Activated CD8-positive, alpha-beta memory T cell treated with anti-CD3 and anti-CD28 coated beads, Interleukin-2, amount 50 U/mL, for 1 hour (primary cell): ENCODE measurements at regions not wholly inside any gene's neighbourhood (a gene's known extent, or its start where the extent isn't known, plus 50 kb on each side); places are given as distances from the start of the nearest gene placed in this dataset.
"Not testable (repeated sequence)": the region's sequence is repeated elsewhere in the genome, so short reads cannot be mapped to it uniquely, and the experiment has no call there.

ENCODE experiments used
- DNase-seq: peaks from one replicate; pipeline ENCODE4 v3.0.0-alpha.2; 2020; ENCODE audit errors: extremely low read depth

DNA sequence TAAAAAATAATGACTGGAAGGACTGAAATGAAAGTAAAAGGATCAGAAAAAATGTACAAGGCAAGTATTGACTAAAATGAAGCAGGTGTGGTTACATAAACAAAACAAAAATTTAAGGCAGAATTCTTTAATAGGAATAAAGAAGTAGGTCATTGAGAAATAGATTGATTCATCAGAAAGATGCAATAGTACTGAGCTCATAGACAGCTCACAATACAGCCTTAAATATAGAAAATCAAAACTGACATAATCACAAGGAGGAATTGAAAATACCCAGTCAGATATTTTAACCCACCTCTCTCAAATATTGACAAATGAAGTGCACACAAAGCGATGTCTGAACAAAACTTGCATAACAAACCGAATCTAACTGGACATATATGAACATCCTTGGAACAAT lies 366.8 kb upstream of the DPYD start:
- no peak for DNase-seq

DNA sequence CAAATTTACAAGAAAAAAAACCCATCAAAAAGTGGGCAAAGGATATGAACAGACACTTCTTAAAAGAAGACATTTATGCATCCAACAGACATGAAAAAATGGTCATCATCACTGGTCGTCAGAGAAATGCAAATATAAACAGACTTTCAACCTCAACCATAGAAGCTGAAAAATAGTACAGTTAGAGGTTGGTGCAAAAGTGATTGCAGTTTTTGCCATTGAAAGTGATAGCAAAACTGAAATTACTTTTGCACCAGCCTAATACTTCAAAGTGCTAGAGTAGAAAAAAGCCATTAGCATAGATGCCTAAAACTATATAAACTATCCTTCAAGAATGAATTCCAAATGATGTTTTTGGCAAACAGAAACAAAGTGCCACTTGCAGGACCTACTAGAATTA lies 365.8 kb upstream of the DPYD start:
- DNase-seq: no peak

DNA sequence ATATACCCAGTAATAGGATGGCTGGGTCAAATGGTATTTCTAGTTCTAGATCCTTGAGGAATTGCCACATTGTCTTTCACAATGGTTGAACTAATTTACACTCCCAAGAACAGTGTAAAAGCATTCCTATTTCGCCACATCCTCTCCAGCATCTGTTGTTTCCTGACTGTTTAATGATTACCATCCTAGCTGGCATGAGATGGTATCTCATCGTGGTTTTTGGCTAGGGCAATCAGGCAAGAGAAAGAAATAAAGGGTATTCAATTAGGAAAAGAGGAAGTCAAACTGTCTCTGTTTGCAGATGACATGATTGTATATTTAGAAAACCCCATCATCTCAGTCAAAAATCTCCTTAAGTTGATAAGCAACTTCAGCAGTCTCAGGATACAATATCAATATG lies 364.5 kb upstream of the DPYD start:
- not testable (repeated sequence) for DNase-seq

DNA sequence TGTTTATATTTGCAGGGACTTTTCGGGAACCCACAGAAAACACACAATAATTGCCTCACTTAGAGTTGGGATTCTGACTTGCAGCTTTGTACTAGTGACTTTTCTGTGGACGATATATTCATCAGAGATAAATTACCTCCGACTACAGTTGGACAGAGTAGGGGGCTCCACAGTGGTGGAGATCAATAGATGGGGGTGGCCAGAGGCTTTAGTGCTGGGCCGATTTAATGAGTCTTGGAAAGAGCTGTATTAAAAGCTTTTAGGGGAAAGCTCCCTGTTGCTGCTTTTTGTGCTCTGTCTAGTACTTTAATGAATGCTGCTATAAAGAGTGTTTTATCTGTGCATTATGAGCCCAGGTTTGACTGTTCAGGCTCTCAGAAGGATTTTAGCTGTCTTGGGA lies 359.2 kb upstream of the DPYD start:
- DNase-seq: no peak

DNA sequence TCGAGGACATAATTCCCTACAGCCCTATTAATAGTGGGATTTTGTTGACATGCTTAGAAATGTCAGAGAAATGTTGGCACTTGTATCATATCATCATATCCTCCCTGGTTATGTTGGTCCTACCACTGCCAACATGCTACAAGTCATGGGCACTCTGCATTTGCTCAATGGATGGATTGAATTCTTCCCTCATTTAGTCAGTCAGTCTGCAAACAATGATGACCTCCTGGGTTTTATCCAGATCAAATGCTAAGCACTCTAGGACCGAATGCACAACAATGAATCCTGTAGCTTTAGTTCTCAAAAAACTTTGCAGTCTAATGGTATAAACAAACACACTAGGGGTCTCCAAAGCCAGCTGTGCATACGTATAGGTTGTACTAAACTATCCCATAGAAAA lies 357.2 kb upstream of the DPYD start:
- no peak for DNase-seq

DNA sequence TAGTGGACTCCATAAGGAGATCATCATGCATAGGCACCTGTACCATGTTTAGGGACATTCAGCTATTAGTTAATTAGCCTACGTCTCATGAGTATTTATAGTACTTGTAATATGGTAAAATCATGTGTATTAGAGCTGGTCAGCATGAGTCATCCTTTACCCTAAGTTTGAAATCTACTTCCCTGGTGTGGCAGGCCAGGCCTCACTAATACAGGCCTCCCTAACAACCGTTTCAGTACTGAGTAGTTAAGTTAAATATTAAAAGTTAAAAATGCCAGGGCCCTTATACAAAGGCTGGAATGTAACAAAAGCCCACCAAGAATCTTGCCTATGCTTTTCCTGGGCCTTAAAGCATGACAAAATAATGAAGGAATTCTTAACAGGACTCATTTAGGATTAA lies 356.3 kb upstream of the DPYD start:
- no peak for DNase-seq

DNA sequence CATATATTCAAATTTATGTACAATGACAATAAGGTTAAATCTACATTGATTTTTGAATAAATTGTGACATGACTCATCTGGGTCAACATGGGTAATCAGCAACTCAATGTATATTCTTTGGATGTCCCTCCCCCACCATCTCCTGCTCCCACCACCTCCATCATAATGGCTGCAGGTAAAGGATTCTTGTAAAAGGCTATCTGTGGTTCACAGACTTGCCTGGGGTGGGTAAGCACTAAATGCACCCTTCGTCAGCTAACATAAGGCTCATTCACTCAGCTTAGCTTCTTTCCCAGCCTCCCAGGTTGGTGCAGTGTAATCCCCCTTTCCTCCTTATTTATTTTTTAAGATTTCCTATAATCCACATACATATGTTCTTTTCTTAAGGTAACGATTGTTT lies 355.7 kb upstream of the DPYD start:
- DNase-seq: no peak

DNA sequence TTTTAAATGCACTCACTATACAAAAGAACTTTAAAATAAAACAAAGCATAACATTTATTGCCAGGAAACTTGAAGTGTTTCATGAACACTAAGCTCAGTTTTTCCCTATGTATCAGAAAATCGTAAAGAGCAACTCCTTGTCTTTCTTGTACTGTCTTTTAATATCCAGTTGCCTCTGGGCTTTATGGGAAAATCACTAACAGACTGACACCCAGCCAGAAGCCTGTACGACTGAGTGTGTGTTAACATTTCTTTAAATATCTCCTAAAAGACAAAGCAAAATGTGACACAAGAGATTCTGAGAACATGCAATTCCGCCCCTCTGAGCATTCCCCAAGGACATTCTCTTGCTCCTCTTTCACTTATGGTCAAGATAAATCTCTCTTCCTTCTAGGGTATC lies 347.5 kb upstream of the DPYD start:
- DNase-seq: no peak

DNA sequence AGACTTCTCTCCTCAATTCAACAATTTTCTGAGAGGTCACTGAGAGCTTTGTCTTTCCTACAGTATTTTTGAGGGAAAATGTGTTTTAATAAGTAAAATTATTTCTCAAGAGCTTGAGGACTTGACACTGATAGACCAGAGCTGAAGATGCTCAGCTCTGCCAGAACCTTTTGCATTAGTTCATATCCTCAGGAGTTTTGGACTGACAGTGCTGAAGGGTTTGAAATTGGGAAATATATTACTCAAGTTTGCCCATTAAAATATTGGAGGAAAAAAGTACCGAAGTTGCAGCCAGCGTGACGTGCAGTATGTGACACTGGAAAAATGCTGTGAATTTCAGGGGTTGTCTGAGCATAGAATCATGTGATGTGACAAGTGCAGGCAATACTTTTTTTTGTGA lies 346.6 kb upstream of the DPYD start:
- DNase-seq: no peak

DNA sequence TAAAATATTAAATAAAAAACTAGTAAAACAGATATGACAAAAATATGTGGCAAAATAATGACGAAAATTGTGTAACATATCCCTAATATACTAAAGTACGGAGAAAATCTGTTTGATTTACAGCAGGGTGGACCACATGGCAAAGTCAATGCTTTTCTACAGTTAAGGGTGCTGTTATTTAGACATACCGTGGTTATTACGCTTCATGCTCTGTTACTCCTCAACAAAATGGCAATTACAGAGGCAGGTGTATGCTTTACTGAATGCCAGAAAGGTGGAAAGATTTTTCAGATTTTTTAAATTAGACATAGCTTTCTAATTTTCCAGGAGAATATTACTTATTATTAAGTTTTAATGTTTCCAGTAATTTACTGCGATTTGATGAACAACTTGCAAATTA lies 343.9 kb upstream of the DPYD start:
- no peak for DNase-seq

DNA sequence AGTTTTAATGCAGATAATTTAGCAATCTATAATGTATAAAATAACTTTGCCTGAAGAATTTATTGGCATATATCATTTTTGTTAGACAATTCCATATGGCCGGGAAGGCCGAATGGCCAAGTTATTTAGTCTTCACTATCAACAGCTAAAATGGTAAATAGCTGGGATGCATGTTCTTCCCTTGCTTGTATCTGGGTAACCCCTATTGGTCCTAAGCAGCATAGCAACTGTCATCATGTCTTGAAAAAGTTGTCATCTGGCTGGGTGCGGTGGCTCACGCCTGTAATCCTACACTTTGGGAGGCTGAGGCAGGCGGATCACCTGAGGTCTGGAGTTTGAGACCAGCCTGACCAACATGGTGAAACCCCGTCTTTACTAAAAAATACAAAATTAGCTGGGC lies 340.0 kb upstream of the DPYD start:
- no peak for DNase-seq

DNA sequence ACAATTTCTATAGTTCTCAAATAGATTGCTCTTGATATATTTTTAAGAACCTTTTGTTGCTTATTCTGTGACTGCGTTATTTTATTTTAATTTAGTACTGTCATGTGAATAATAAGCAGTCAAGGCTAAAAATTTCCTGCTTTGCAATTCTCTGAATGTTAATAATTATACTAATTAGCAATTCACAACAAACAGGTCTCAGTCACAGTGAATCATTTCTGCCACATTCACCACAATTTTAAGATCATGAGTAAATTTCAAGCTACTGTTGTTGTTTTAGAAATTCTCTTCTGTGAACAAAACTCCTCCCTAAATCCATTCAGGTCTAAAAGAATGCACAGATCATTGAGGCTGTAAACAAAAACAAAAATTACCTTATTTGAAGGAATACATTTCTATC lies 339.6 kb upstream of the DPYD start:
- DNase-seq: no peak

DNA sequence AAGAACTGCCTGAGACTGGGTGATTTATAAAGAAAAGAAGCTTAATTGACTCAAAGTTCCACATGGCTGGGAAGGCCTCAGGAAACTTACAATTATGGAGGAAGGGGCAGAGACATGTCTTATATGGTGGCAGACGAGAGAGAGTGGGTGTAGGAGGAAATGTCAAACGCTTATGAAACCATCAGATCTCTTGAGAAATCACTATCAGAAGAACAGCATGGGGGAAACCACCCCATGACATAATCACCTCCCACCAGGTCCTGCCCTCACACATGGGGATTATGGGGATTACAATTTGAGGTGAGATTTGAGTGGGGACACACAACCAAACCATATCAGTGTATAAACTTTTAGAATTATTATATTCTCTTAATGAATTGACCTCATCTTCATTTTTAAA lies 335.9 kb upstream of the DPYD start:
- no peak for DNase-seq

DNA sequence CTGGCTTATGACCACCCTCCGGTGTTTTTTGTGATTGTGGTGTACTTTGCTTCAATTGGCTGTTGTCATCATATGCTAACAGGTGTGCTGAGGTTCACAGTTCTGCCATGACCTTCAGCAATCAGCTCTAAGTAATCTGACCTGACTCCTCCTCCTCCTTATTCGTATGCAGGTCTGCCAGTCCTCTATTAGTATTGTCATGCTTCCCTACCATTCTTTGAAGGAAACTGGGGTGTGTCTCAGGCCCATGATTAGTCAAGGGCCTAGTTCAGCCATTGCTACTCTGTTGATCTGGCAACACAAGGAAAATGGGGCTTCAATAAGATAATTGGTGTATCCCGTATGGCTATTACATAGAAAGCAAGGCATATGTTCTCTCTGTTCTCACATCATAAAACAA lies 332.3 kb upstream of the DPYD start:
- DNase-seq: no peak

DNA sequence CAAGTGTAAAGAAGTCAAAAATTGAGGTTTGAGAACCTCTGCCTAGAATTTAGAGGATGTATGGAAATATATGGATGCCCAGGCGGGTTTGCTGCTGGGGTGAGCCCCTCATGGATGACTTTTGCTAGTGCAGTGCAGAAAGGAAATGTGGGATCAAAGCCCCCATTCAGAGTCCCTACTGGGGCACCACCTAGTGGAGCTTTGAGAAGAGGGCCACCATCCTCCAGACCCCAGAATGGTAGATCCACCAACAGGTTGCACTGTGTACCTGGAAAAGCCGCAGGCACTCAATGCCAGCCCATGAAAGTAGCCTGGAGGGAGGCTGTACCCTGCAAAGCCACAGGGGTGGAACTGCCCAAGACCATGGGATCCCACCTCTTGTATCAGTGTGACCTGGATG lies 330.7 kb upstream of the DPYD start:
- DNase-seq: no peak

DNA sequence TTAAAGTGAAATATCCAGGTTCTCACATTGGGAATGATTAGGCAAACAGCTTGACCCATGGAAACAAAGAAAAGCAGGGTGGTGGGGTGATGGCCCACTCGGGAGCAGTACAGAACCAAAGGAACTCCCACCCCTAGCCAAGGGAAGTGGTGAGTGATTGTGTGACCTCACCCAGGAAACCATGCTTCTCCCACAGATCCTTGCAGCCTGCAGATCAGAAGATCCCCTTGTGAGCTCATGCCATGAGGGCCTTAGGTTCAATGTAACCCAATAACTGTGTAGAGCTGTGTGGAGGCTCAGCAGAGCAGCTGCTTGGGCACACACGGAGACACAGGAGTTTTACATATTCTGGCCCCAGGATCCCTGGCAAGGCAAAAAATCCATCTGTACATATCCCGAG lies 311.8 kb upstream of the DPYD start:
- DNase-seq: no peak

DNA sequence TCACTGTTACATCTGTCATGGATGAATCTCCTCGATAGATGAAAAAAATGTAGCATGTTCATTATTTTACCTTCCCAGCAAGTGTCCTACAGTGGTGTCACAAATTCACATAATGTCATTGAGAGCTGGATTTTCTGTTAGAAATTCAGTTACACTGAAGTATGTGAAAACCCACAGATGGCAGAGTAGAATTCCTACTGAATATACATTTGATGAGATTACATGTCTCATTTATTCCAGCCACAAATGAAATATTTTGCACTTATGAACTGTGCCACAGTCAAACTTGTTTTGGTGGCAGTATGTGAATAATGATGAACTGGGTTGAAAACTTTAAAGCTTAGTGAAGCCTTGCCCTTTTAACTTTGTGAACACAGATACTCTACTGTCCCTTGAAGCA lies 301.9 kb upstream of the DPYD start:
- DNase-seq: no peak

DNA sequence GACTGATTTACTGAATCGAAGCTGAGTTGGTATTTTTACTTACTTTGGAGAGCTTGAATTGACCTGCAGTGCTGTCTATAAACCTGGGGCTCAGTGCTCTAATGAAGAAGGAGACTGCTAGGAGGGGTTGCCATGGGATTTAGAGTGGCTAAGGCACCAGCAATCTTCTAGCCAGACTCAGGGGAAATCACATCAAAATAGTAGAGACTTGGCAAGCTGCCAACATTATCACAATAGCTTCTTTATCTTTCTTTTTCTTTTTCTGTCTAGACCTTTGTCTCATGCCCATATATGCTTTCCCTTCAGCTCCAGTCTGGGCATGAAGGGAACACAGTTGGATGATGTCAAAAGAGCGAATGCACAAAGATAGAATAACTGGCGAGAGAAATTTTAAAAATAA lies 301.1 kb upstream of the DPYD start:
- DNase-seq: no peak

DNA sequence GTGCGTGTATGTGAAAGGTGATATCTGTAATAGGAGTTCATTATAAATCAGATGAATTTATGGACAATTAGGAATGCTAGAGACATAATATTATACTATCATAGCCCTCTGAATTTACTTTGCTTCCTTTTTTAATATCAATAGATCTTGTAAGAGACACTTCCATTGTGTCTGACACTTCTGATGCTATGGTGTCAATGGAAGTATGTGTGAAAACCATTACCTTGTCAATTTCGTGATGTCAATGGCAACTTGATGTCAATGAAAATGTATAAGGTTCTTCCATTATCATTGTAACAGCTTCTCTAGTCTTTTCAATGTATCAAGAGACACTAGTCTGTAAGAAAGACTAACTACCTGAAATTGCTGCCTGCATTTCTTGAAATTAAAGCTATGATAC lies 296.8 kb upstream of the DPYD start:
- DNase-seq: no peak

DNA sequence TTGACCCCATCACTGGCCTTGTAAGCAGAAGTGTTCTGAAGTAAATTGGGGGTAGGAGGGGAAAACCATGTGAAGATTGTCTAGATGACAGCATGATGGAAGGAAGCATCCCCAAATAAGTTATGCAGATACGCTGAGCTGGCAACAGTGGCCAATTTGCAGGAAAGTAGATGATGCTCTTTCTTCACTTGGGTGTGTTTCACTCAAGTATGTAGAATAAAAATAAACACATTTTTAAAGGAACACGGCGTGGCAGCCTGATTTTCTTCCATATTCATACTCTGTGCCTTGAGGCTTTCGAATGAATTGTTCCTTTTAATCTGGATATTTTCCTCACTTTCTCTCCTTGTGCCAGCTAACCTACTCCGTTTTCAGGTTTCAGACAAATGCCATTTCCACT lies 295.5 kb upstream of the DPYD start:
- DNase-seq: no peak

DNA sequence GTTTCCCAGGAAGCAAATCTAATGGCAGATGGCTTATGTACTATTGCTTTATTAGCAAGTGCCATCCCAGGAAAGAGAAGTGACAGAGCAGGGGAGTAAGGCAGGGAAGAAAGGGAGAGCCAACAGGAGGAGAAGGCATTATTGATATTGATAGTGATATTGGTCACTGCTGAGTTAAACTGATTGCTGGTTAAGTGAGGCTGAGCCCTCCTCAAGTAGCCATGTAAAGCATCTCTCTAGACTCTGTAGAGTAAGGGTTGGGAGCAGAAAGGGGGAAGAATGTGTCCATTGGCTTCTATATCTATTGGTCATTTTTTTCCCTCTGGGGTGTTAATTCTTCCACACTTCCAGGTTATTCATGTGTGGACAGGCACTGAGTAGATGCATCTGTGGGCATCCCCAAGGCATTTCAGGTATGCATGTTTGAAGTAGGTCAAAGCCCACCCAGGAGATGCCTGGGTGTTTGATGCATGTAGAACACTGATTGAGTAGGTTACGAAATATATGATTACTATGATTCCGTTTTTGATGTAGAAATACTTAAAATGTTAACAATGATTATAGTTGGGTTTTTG lies 290.5 kb upstream of the DPYD start:
- DNase-seq: no peak

DNA sequence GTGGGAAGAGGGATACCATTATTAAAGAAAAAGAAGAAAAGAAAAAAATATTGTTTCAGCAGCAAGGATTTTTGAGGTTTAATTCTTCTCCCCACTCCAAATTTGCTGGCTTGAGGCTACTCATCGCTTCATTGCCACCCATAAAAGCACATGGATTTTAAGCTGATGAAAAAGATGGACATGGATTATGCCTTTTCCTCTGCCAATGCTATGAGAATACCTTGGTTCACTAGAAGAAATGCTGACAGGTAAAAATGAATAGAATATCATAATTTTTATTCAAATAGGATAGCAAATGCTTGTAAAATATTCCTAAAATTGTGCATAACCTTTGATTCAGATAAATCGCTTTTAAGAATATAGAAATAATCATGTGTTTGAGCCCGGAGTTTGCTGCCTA lies 289.7 kb upstream of the DPYD start:
- DNase-seq: no peak

DNA sequence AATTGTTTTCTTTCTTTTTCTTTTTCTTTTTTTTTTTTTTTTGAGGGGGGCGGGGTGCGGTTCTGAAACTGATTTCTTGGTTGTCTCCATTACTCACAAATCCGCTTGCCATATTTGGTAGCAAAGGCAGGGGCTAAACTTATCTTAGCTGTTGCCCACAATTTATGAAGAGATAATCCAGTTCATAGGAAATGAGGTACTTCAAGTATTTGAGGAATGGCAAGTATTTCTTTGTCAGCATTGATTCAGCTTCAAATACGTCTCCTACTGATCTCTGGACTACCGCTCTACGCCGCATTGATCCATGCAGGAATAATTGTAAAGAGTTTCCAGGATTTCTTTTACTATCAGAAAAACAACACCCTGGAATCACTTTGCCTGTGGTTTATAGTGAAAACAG lies 289.2 kb upstream of the DPYD start:
- no peak for DNase-seq

DNA sequence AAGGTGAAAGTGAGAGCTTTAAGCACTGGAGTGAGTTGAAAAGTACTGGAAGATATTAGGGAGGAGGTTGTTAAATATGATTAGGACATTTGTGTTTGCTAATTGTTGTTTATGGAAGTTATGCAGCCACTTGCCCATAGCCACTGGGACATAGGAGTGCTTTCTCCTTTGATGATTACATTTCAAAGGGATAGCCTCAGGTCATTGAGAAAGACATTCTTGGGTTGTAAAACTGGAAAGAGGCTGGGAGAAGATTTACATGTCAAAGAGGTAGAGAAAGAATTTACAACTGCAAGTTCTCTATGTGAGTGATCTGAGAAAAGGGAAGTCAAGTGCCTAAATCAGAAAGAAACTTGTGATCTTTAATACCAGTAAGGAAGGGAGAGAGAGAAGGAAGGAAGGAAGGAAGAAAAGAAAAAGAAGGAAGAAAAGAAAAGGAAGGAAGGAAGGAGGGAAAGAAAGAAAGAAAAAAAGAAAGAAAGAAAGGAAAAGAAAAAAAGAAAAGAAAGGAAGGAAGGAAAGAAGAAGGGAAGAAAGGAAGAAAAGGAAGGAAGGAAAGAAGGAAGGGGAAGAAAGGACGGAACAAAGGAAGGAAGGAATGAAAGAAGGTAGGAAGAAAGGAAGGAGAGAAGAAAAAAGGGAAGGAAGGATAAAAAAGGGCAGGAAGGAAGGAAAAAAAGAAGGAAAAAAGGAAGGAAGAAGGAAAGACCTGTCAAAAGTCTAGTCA lies 284.6 kb upstream of the DPYD start:
- no peak for DNase-seq
